Mesendoderm (in vitro differentiated cells): ENCODE measurements at regions not wholly inside any gene's neighbourhood (a gene's known extent, or its start where the extent isn't known, plus 50 kb on each side); places are given as distances from the start of the nearest gene placed in this dataset.

Source experiments
- DNase-seq: peaks from one replicate; pipeline ENCODE4 v3.0.0; 2013
- H2AK5ac ChIP-seq: 2 replicates; pipeline ENCODE4 v1.6.1; 2013; ENCODE audit warnings: low read length, inconsistent platforms
- H2BK120ac ChIP-seq: 2 replicates; pipeline ENCODE4 v1.6.1; 2013; ENCODE audit warnings: low read depth, mild to moderate bottlenecking, low read length, moderate library complexity, mixed read lengths
- H2BK15ac ChIP-seq: replicated peaks from 2 replicates; pipeline ENCODE4 v1.6.1; 2013; ENCODE audit warnings: low read depth, mild to moderate bottlenecking, moderate library complexity
- H2BK5ac ChIP-seq: 2 replicates; pipeline ENCODE4 v1.6.1; 2013; ENCODE audit warnings: low read length, inconsistent platforms
- H3K18ac ChIP-seq: 2 replicates; pipeline ENCODE4 v1.6.1; 2013; ENCODE audit warnings: mild to moderate bottlenecking, low read length, mixed read lengths
- H3K23ac ChIP-seq: one replicate; pipeline ENCODE4 v1.6.1; 2013; ENCODE audit warnings: low read length
- H3K27ac ChIP-seq: 2 replicates; pipeline ENCODE4 v1.5.1; 2013; ENCODE audit warnings: low read depth, mild to moderate bottlenecking, inconsistent platforms, low read length, moderate library complexity
- H3K27me3 ChIP-seq: 2 replicates; pipeline ENCODE4 v1.6.1; 2013; ENCODE audit warnings: low read length, control low read depth, mild to moderate bottlenecking, inconsistent platforms; ENCODE audit not compliant: insufficient read depth, poor library complexity
- H3K36me3 ChIP-seq: 2 replicates; pipeline ENCODE4 v1.6.1; 2013; ENCODE audit warnings: low read length, inconsistent platforms; ENCODE audit not compliant: control insufficient read depth, insufficient read depth
- H3K4ac ChIP-seq: one replicate; pipeline ENCODE4 v1.6.1; 2013; ENCODE audit warnings: low read depth, mild to moderate bottlenecking, low read length, moderate library complexity
- H3K4me1 ChIP-seq: 2 replicates; pipeline ENCODE4 v1.6.1; 2013; ENCODE audit warnings: low read depth, low read length, inconsistent platforms; ENCODE audit not compliant: control insufficient read depth
- H3K4me2 ChIP-seq: 2 replicates; pipeline ENCODE4 v1.6.1; 2013; ENCODE audit warnings: low read length
- H3K4me3 ChIP-seq: 2 replicates; pipeline ENCODE4 v1.5.1; 2013; ENCODE audit warnings: mild to moderate bottlenecking, low read length
- H3K56ac ChIP-seq: one replicate; pipeline ENCODE4 v1.6.1; 2013; ENCODE audit warnings: low read length
- H3K79me1 ChIP-seq: 2 replicates; pipeline ENCODE4 v1.6.1; 2013; ENCODE audit warnings: low read length, inconsistent platforms
- H3K79me2 ChIP-seq: 2 replicates; pipeline ENCODE4 v1.6.1; 2013; ENCODE audit warnings: mild to moderate bottlenecking, low read length; ENCODE audit not compliant: control insufficient read depth, insufficient read depth
- H3K9ac ChIP-seq: 2 replicates; pipeline ENCODE4 v1.6.1; 2013; ENCODE audit warnings: low read length, inconsistent platforms
- H4K5ac ChIP-seq: one replicate; pipeline ENCODE4 v1.6.1; 2013; ENCODE audit warnings: low read length
- H4K8ac ChIP-seq: one replicate; pipeline ENCODE4 v1.6.1; 2013; ENCODE audit warnings: low read depth, mild to moderate bottlenecking, control low read depth, low read length, moderate library complexity
- WGBS: extraction: QIAGEN DNeasy Blood & Tissue Kit; methylation state at CpG from one replicate; pipeline ENCODE4 v1.1.7; 2013; ENCODE audit warnings: low lambda C conversion rate, missing lambda C conversion rate; ENCODE audit not compliant: insufficient coverage; ENCODE audit errors: extremely low coverage; 5-methylcytosine and 5-hydroxymethylcytosine counted together

- Histone ChIP-seq H3K27me3 (no peaks in the 10 kb centered on the region), H3K4ac (no peak overlapping the region), H3K4me1 (no peaks in the 10 kb centered on the region), H3K36me3 (no peaks in the 10 kb centered on the region), H3K23ac (no peak overlapping the region), H2BK5ac (no peak overlapping the region), H3K56ac (no peak overlapping the region), H3K79me2 (no peaks in the 10 kb centered on the region), H2BK15ac (no peak overlapping the region), H3K4me3 (no peak overlapping the region), H2AK5ac (no peak overlapping the region), H3K9ac (no peak overlapping the region), H3K18ac (no peak overlapping the region), H2BK120ac (no peak overlapping the region), H3K27ac (no peak overlapping the region), H4K5ac (no peak overlapping the region), H3K79me1 (no peaks in the 10 kb centered on the region), H3K4me2 (no peak overlapping the region), H4K8ac (no peak overlapping the region)
- no peak for DNase-seq
- no CpG with 5 or more reads among the region's 4 CpGs for WGBS
These were observed 123.8 kb downstream of the TLE3 start for GRCh38 chr15:69973880-69974279.

DNA sequence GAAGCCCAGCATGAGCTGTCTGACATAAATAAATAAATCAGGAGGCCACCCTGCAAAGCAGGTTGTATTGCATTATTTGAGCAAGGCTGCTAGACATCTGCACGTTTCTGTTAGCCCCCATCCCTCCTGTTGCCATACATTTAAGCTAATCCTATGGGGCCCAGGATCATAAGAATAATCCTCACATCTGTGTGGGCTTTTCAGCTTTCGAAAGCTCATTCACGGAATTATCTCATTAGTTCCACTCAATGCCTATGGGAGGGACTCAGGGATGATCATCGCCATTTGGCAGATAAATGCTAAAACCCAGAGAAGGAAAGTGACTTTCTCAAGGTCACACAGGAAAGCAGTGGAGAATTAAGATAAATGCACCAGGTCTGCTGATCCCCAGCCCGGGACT lies 123.4 kb downstream of the TLE3 start:
- WGBS: no CpG with 5 or more reads among the region's 5 CpGs
- Histone ChIP-seq H3K27me3 (no peaks in the 10 kb centered on the region), H3K56ac (no peak overlapping the region), H2BK15ac (no peak overlapping the region), H3K79me2 (no peaks in the 10 kb centered on the region), H2BK120ac (no peak overlapping the region), H3K4me1 (no peaks in the 10 kb centered on the region), H3K4ac (no peak overlapping the region), H3K18ac (no peak overlapping the region), H3K23ac (no peak overlapping the region), H2BK5ac (no peak overlapping the region), H3K4me3 (no peak overlapping the region), H4K8ac (no peak overlapping the region), H3K4me2 (no peak overlapping the region), H4K5ac (no peak overlapping the region), H2AK5ac (no peak overlapping the region), H3K9ac (no peak overlapping the region), H3K27ac (no peak overlapping the region), H3K79me1 (no peaks in the 10 kb centered on the region), H3K36me3 (no peaks in the 10 kb centered on the region)
- DNase-seq: no peak

DNA sequence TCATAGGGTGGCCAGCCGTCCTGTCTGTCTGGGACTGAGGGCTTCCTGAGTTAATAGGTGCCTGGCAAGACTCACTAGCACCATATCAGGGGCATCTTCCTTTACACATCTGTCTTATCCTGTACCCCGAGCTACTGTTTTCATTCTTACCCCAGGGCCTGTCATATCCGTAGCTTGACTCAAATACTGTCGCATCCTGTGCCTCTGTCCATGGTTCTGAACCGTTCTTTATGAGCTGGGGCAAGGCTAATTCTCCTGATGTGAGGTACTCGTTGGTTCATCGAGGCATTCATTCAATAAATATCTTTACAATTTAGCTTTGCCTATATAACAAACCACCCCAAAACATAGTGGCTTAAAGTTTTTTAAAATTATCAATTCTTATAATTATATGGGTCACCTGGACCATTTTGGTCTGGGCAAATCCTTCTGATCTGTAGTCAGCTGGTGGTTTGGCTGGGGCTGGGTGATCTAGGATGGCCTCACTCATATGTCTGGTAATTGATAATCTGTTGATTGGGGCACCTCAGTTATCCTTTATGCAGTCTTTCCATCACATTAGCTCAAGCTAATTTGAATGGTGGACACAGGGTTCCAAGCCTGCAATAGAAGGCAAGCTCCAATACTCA lies 121.2 kb downstream of the TLE3 start:
- no peaks in the 10 kb centered on the region for H3K4me1 ChIP-seq
- no peak overlapping the region for H4K5ac ChIP-seq
- no peak overlapping the region for H2AK5ac ChIP-seq
- H3K4me3 ChIP-seq: no peak overlapping the region
- H2BK120ac ChIP-seq: no peak overlapping the region
- no peak overlapping the region for H3K56ac ChIP-seq
- H3K79me1 ChIP-seq: no peaks in the 10 kb centered on the region
- no peaks in the 10 kb centered on the region for H3K79me2 ChIP-seq
- no peak overlapping the region for H3K4ac ChIP-seq
- H3K4me2 ChIP-seq: no peak overlapping the region
- H2BK5ac ChIP-seq: no peak overlapping the region
- H4K8ac ChIP-seq: no peak overlapping the region
- no CpG with 5 or more reads among the region's 7 CpGs for WGBS
- no peak overlapping the region for H3K9ac ChIP-seq
- H3K18ac ChIP-seq: no peak overlapping the region
- H3K27me3 ChIP-seq: no peaks in the 10 kb centered on the region
- H3K36me3 ChIP-seq: no peaks in the 10 kb centered on the region
- no peak overlapping the region for H2BK15ac ChIP-seq
- DNase-seq: peak; percentile 70
- H3K23ac ChIP-seq: no peak overlapping the region
- no peak overlapping the region for H3K27ac ChIP-seq

DNA sequence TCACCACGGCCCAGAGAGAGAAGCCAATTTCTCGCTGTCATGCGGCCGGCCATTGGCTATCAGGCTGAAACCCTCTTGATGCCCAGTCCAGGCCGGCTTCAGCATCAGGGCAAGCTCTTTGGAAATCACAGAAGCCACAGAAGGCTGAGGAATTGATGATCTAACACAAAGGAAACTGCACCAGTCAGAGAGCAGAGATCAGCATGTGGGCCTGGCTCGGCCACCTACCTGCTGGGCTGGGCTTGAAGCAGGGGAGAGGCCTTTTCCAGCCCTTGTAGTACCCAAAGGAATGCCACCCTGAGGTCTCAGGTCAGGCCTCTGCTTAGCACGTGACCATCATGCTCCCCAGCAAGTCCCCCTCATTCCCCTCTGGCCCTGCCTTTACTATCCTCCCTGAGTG lies 119.1 kb downstream of the TLE3 start:
- Histone ChIP-seq H3K4ac (no peak overlapping the region), H3K4me3 (no peak overlapping the region), H3K36me3 (no peaks in the 10 kb centered on the region), H4K8ac (no peak overlapping the region), H3K18ac (no peak overlapping the region), H2BK15ac (no peak overlapping the region), H4K5ac (no peak overlapping the region), H3K79me1 (no peaks in the 10 kb centered on the region), H3K79me2 (no peaks in the 10 kb centered on the region), H3K9ac (no peak overlapping the region), H2AK5ac (no peak overlapping the region), H3K27me3 (no peaks in the 10 kb centered on the region), H2BK120ac (no peak overlapping the region), H3K23ac (no peak overlapping the region), H3K27ac (no peak overlapping the region), H2BK5ac (no peak overlapping the region), H3K4me2 (no peak overlapping the region), H3K56ac (no peak overlapping the region), H3K4me1 (no peaks in the 10 kb centered on the region)
- no CpG with 5 or more reads among the region's 7 CpGs for WGBS
- no peak for DNase-seq

DNA sequence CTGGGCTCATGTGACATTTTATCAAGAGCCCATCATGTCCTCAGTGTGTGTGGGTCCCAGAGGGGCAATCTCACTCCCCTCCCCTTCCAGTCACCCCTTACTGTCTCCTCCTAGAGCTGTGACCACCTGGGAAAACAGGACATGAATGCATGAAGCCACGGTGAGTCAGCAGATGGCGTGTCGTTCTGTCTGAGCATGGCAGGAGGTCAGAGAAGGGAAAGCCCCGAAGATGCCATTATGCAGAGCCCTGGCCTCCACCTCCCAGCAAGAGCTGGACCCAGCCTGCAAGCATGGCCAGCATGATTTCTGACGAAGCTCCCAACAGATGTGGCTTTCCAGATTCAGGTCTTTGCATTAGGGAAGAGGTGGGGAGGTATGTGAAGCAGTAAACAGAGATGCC lies 118.5 kb downstream of the TLE3 start:
- no peak overlapping the region for H3K4me3 ChIP-seq
- no peak overlapping the region for H2AK5ac ChIP-seq
- H2BK15ac ChIP-seq: no peak overlapping the region
- H3K4me2 ChIP-seq: no peak overlapping the region
- H3K4me1 ChIP-seq: no peaks in the 10 kb centered on the region
- H4K5ac ChIP-seq: no peak overlapping the region
- no peak overlapping the region for H3K56ac ChIP-seq
- no peak overlapping the region for H2BK120ac ChIP-seq
- H3K36me3 ChIP-seq: no peaks in the 10 kb centered on the region
- no peak overlapping the region for H3K9ac ChIP-seq
- WGBS: no CpG with 5 or more reads among the region's 5 CpGs
- no peak overlapping the region for H3K18ac ChIP-seq
- no peaks in the 10 kb centered on the region for H3K79me1 ChIP-seq
- H3K4ac ChIP-seq: no peak overlapping the region
- no peak overlapping the region for H2BK5ac ChIP-seq
- no peak overlapping the region for H3K27ac ChIP-seq
- no peaks in the 10 kb centered on the region for H3K79me2 ChIP-seq
- H4K8ac ChIP-seq: no peak overlapping the region
- H3K23ac ChIP-seq: no peak overlapping the region
- DNase-seq: peak; percentile 49
- H3K27me3 ChIP-seq: no peaks in the 10 kb centered on the region

- H3K27ac ChIP-seq: no peak overlapping the region
- no peaks in the 10 kb centered on the region for H3K79me2 ChIP-seq
- no peak overlapping the region for H3K9ac ChIP-seq
- no peaks in the 10 kb centered on the region for H3K27me3 ChIP-seq
- no peak overlapping the region for H2BK5ac ChIP-seq
- no peak overlapping the region for H3K4me2 ChIP-seq
- H3K4me3 ChIP-seq: no peak overlapping the region
- no peak overlapping the region for H2BK15ac ChIP-seq
- H3K56ac ChIP-seq: no peak overlapping the region
- H2AK5ac ChIP-seq: no peak overlapping the region
- H3K18ac ChIP-seq: no peak overlapping the region
- no peak overlapping the region for H3K4ac ChIP-seq
- H3K36me3 ChIP-seq: no peaks in the 10 kb centered on the region
- no peak for DNase-seq
- no peak overlapping the region for H4K5ac ChIP-seq
- no peak overlapping the region for H2BK120ac ChIP-seq
- whole genome bisulfite sequencing: no CpG with 5 or more reads among the region's 8 CpGs
- H3K4me1 ChIP-seq: no peaks in the 10 kb centered on the region
- no peak overlapping the region for H3K23ac ChIP-seq
- no peak overlapping the region for H4K8ac ChIP-seq
- H3K79me1 ChIP-seq: no peaks in the 10 kb centered on the region
These were observed 117.9 kb downstream of the TLE3 start for GRCh38 chr15:69979783-69980182.
